K562 (cell line): ENCODE measurements at regions not wholly inside any gene's neighbourhood (a gene's known extent, or its start where the extent isn't known, plus 50 kb on each side); places are given as distances from the start of the nearest gene placed in this dataset.

Experiments used
- ATAC-seq: fragments of 200-7000 bp; cut with Tn5 transposase; 3 replicates; pipeline ENCODE4 v1.9.1; 2020; ENCODE audit warnings: moderate library complexity
- BruUV-seq: library from RNA; stranded (reverse); fragments of 400-500 nt; replicated peaks from 2 replicates; lab custom pipeline; 2021; lab: Mats Ljungman, UMichigan
- CTCF ChIA-PET: fragments of 300-600 bp; formaldehyde crosslinking; extraction: SDS; loops from one replicate; lab custom pipeline; 2021; ENCODE audit warnings: low intra/inter-chr PET ratio; lab: Yijun Ruan, JAX
- POLR2A ChIA-PET: fragments of 300-600, 350-650 bp; sonication (Branson Sonifier 250); formaldehyde crosslinking; extraction: SDS; loops from one replicate; lab custom pipeline; 2021; ENCODE audit warnings: antibody characterized with exemption, inconsistent platforms; lab: Yijun Ruan, JAX
- DNase-seq, 4 experiments: peaks; one replicate each; pipeline versions ENCODE4 v3.0.0 to v3.0.0-alpha.2; 2011 to 2018; ENCODE audit warnings: low spot score in 3 of 4, mixed read lengths in 3 of 4; ENCODE audit errors: extremely low read depth in 1 of 4
- FAIRE-seq: peaks from 2 replicates; lab custom pipeline; 2011; peaks lifted over from hg19 to GRCh38; lab: Jason Lieb, UNC
- H2AFZ ChIP-seq: 2 replicates; pipeline ENCODE4 v1.6.0; 2011; ENCODE audit warnings: low read depth, low read length, control low read depth, inconsistent platforms
- H3K27ac ChIP-seq: fragments of 200-600 bp; 3 replicates; pipeline ENCODE4 v1.8.0; 2011; ENCODE audit warnings: low read depth, mild to moderate bottlenecking, control low read depth, inconsistent platforms, low read length, moderate library complexity, mixed read lengths; ENCODE audit errors: extremely low read depth
- H3K27me3 ChIP-seq, 2 experiments: fragments of 300-600 bp in 1 of 2; 2 replicates in 1 of 2; 3 replicates in 1 of 2; pipeline versions ENCODE4 v1.6.0 to v1.8.0; 2011; ENCODE audit warnings: inconsistent platforms in 2 of 2, low read length in 2 of 2, mild to moderate bottlenecking in 1 of 2, mixed read lengths in 1 of 2, moderate library complexity in 1 of 2; ENCODE audit not compliant: control insufficient read depth in 2 of 2, insufficient read depth in 2 of 2
- H3K36me3 ChIP-seq: fragments of 300-600 bp; 3 replicates; pipeline ENCODE4 v1.8.0; 2011; ENCODE audit warnings: mild to moderate bottlenecking, low read length, inconsistent platforms; ENCODE audit not compliant: control insufficient read depth, insufficient read depth
- H3K4me1 ChIP-seq, 2 experiments: fragments of 200-600 bp in 1 of 2; replicated peaks in 1 of 2; 2 replicates in 1 of 2; 3 replicates in 1 of 2; pipeline versions ENCODE4 v1.5.1 to v1.8.0; 2011; ENCODE audit warnings: inconsistent platforms in 2 of 2, low read length in 2 of 2, mild to moderate bottlenecking in 1 of 2, mixed read lengths in 1 of 2, moderate library complexity in 1 of 2; ENCODE audit not compliant: control insufficient read depth in 2 of 2, insufficient read depth in 2 of 2
- H3K4me2 ChIP-seq: 2 replicates; pipeline ENCODE4 v1.6.1; 2011; ENCODE audit warnings: low read length, control low read depth, inconsistent platforms, mixed read lengths; ENCODE audit not compliant: insufficient read depth
- H3K4me3 ChIP-seq: fragments of 200-600 bp; sonication (generic), shearing (Covaris generic); 2 replicates; pipeline ENCODE4 v1.5.1; 2016; ENCODE audit warnings: control low read depth, inconsistent platforms
- H3K79me2 ChIP-seq: fragments of 200-600 bp; 3 replicates; pipeline ENCODE4 v1.8.0; 2011; ENCODE audit warnings: low read length, inconsistent platforms; ENCODE audit not compliant: control insufficient read depth, insufficient read depth
- H3K9ac ChIP-seq, 2 experiments: 2 replicates each; pipeline versions ENCODE4 v1.6.0 to v1.6.1; 2011; ENCODE audit warnings: low read depth in 2 of 2, low read length in 2 of 2, control low read depth in 1 of 2, inconsistent platforms in 1 of 2, mild to moderate bottlenecking in 1 of 2, mixed read lengths in 1 of 2; ENCODE audit not compliant: insufficient read depth in 1 of 2
- H3K9me1 ChIP-seq: one replicate; pipeline ENCODE4 v1.6.0; 2011; ENCODE audit warnings: inconsistent platforms, mild to moderate bottlenecking, low read length, moderate library complexity; ENCODE audit not compliant: control insufficient read depth, insufficient read depth
- H3K9me3 ChIP-seq: replicated peaks from 2 replicates; pipeline ENCODE4 v1.5.1; 2011; ENCODE audit warnings: low read depth, low read length, inconsistent platforms; ENCODE audit not compliant: control insufficient read depth, insufficient read depth
- H4K20me1 ChIP-seq: replicated peaks from 2 replicates; pipeline ENCODE4 v1.6.1; 2011; ENCODE audit warnings: low read length, inconsistent platforms, mixed read lengths; ENCODE audit not compliant: control insufficient read depth, insufficient read depth
- KAT8 ChIP-seq: fragments of 450-650 bp; IDR thresholded peaks from 2 replicates; pipeline ENCODE4 v1.6.1; 2016; ENCODE audit warnings: low read depth, mild to moderate bottlenecking
- MITF ChIP-seq: IDR thresholded peaks from 2 replicates; pipeline ENCODE4 v1.6.1; 2014; ENCODE audit warnings: antibody characterized with exemption
- MTF1 ChIP-seq: fragments of 250-450 bp; sonication (Bioruptor Pico); IDR thresholded peaks from 2 replicates; pipeline ENCODE4 v1.9.0; 2021; ENCODE audit warnings: moderate library complexity, mild to moderate bottlenecking, inconsistent platforms, borderline replicate concordance
- SIX5 ChIP-seq, 2 experiments: IDR thresholded peaks; 2 replicates each; pipeline ENCODE4 v1.6.1; 2011; ENCODE audit warnings: low read length in 2 of 2, borderline replicate concordance in 1 of 2, low read depth in 1 of 2, mild to moderate bottlenecking in 1 of 2, moderate library complexity in 1 of 2; ENCODE audit not compliant: insufficient read depth in 1 of 2
- SREBF1 ChIP-seq: fragments of 150-350 bp; IDR thresholded peaks from 2 replicates; pipeline ENCODE4 v1.6.1; 2014; ENCODE audit warnings: antibody characterized with exemption, low read depth, low read length, borderline replicate concordance
- SRF ChIP-seq, 2 experiments: fragments of 250-450, 450-650 bp in 1 of 2; sonication (Bioruptor Pico) in 1 of 2; sonication (generic) in 1 of 2; formaldehyde crosslinking; IDR thresholded peaks; 2 replicates each; pipeline versions ENCODE4 v1.5.0 to v1.5.1; 2020 to 2022; ENCODE audit warnings: mild to moderate bottlenecking in 1 of 2, missing genetic modification reagents in 1 of 2
- TEAD4 ChIP-seq, 2 experiments: sonication (generic) in 1 of 2; formaldehyde crosslinking in 1 of 2; IDR thresholded peaks; 2 replicates each; pipeline versions ENCODE4 v1.6.1 to v1.8.0; 2012 to 2022; ENCODE audit warnings: borderline replicate concordance in 1 of 2, inconsistent platforms in 1 of 2, low read length in 1 of 2, mild to moderate bottlenecking in 1 of 2, missing genetic modification reagents in 1 of 2
- TSC22D4 ChIP-seq: fragments of 450-650 bp; IDR thresholded peaks from 2 replicates; pipeline ENCODE4 v1.6.1; 2016; ENCODE audit warnings: missing genetic modification characterization, missing biosample characterization, control low read depth
- ZBTB26 ChIP-seq: fragments of 450-650 bp; formaldehyde crosslinking; IDR thresholded peaks from 2 replicates; pipeline ENCODE4 v1.4.0; 2022; ENCODE audit warnings: missing genetic modification characterization
- ZBTB8A ChIP-seq: fragments of 450-650 bp; IDR thresholded peaks from 2 replicates; pipeline ENCODE4 v1.6.1; 2018; ENCODE audit warnings: mild to moderate bottlenecking, moderate library complexity; ENCODE audit not compliant: partially characterized antibody
- ZNF197 ChIP-seq: fragments of 200-800 bp; sonication (Bioruptor generic); IDR thresholded peaks from 2 replicates; pipeline ENCODE4 v1.6.1; 2016; ENCODE audit warnings: low read depth, missing genetic modification characterization, missing compliant biosample characterization
- ZNF282 ChIP-seq: sonication (generic); formaldehyde crosslinking; IDR thresholded peaks from 2 replicates; pipeline ENCODE4 v1.8.1; 2023; ENCODE audit warnings: missing genetic modification reagents
- ZNF445 ChIP-seq: fragments of 250-450 bp; sonication (Bioruptor Pico); IDR thresholded peaks from 2 replicates; pipeline ENCODE4 v1.4.0; 2020; ENCODE audit warnings: low read depth, mild to moderate bottlenecking, moderate library complexity
- ZNF551 ChIP-seq: fragments of 250-450 bp; sonication (Bioruptor Pico); IDR thresholded peaks from 2 replicates; pipeline ENCODE4 v1.5.0; 2021; ENCODE audit warnings: mild to moderate bottlenecking, moderate library complexity
- WGBS: fragments of 100-300 bp; shearing (Covaris generic); methylation state at CpG from one replicate; pipeline ENCODE4 v1.1.6; 2016; ENCODE audit warnings: low coverage, mixed read lengths; ENCODE audit not compliant: insufficient coverage; ENCODE audit errors: missing lambda C conversion rate; 5-methylcytosine and 5-hydroxymethylcytosine counted together
- in situ Hi-C: fragments of 300-500 bp; cut with MboI; formaldehyde crosslinking; loops from 4 replicates; pipeline ENCODE4 v1.15.0; 2018; ENCODE audit warnings: inconsistent platforms, mixed read lengths
- intact Hi-C: fragments of 100-400 bp; cut with micrococcal nuclease; formaldehyde crosslinking; loops from 2 replicates; pipeline ENCODE4 v1.14.2; 2022

- intact Hi-C loops (no loop called here), in situ Hi-C loops (no loop called here)
- no peaks in the 10 kb centered on the region for H3K79me2 ChIP-seq
- ATAC-seq (no peak), DNase-seq (no peak), FAIRE-seq (no peak)
- no peak for TF ChIP-seq ZBTB8A
- H3K27me3 ChIP-seq: no peaks in the 10 kb centered on the region
- H4K20me1 ChIP-seq: no peaks in the 10 kb centered on the region
- POLR2A ChIA-PET: no interaction called here
- H3K9me3 ChIP-seq: no peaks in the 10 kb centered on the region
- CTCF ChIA-PET: no interaction called here
- no peak overlapping the region for H3K4me3 ChIP-seq
- no peak overlapping the region for H3K4me2 ChIP-seq
- no peaks in the 10 kb centered on the region for H3K9me1 ChIP-seq
- no peak overlapping the region for H2AFZ ChIP-seq
- no peaks in the 10 kb centered on the region for H3K4me1 ChIP-seq
- 3% methylated on average over 2 of the region's 2 CpGs for WGBS
- no peak overlapping the region for H3K9ac ChIP-seq
- BruUV-seq: no TSS peak
- H3K27ac ChIP-seq: no peak overlapping the region
- H3K36me3 ChIP-seq: no peaks in the 10 kb centered on the region
Observed at GRCh38 chr9:11749396-11749795, 943.8 kb upstream of the TYRP1 start.

- Histone ChIP-seq H3K9ac (no peak overlapping the region), H3K79me2 (no peaks in the 10 kb centered on the region), H3K4me3 (no peak overlapping the region), H3K4me2 (no peak overlapping the region), H3K36me3 (no peaks in the 10 kb centered on the region), H4K20me1 (no peaks in the 10 kb centered on the region), H3K9me1 (no peaks in the 10 kb centered on the region), H3K27ac (no peak overlapping the region), H3K27me3 (no peaks in the 10 kb centered on the region), H2AFZ (no peak overlapping the region), H3K9me3 (no peaks in the 10 kb centered on the region), H3K4me1 (no peaks in the 10 kb centered on the region)
- CTCF ChIA-PET: no interaction called here
- BruUV-seq: no TSS peak
- ATAC-seq (no peak), DNase-seq (no peak), FAIRE-seq (no peak)
- in situ Hi-C loops (no loop called here), intact Hi-C loops (no loop called here)
- POLR2A ChIA-PET: no interaction called here
- no peak for TF ChIP-seq ZNF282 (CRISPR knock-in tag)
- TF ChIP-seq ZNF445: no peak
- TF ChIP-seq TSC22D4: no peak
- no peak for TF ChIP-seq TEAD4 (IDR thresholded peaks at IDR 0.05; ENCODE audit: low read length)
- TF ChIP-seq TEAD4 (CRISPR knock-in tag; IDR thresholded peaks at IDR 0.05; ENCODE audit: borderline replicate concordance): no peak
- TF ChIP-seq ZBTB26 (CRISPR knock-in tag): no peak
- TF ChIP-seq MTF1 (CRISPR knock-in tag): no peak
- TF ChIP-seq SIX5 (IDR thresholded peaks at IDR 0.05; ENCODE audit: borderline replicate concordance in 1 of 2, insufficient read depth in 1 of 2, low read depth in 1 of 2, low read length in 2 of 2): no peak
- TF ChIP-seq ZNF197 (CRISPR knock-in tag): no peak
- no peak for TF ChIP-seq SRF (CRISPR knock-in tag; IDR thresholded peaks at IDR 0.05)
- TF ChIP-seq ZNF551: no peak
- no peak for TF ChIP-seq SREBF1
- TF ChIP-seq KAT8: no peak
- TF ChIP-seq MITF: no peak
- TF ChIP-seq, all 486 proteins: peak for 0
Observed at GRCh38 chr9:11755951-11756350, 937.2 kb upstream of the TYRP1 start.
